RWPE2 (cell line): ENCODE measurements at regions not wholly inside any gene's neighbourhood (a gene's known extent, or its start where the extent isn't known, plus 50 kb on each side); places are given as distances from the start of the nearest gene placed in this dataset.
"Not testable (repeated sequence)": the region's sequence is repeated elsewhere in the genome, so short reads cannot be mapped to it uniquely, and the experiment has no call there.

Experiments used
- ATAC-seq: fragments of 200-7000 bp; cut with Tn5 transposase; 3 replicates; pipeline ENCODE4 v1.9.1; 2021; ENCODE audit warnings: low read depth
- DNase-seq: peaks from one replicate; pipeline ENCODE4 v3.0.0-alpha.2; 2020; ENCODE audit warnings: low spot score
- H3K27ac ChIP-seq: fragments of 450-650 bp; 2 replicates; pipeline ENCODE4 v1.5.1; 2017; ENCODE audit warnings: mild to moderate bottlenecking; ENCODE audit not compliant: poor library complexity, severe bottlenecking
- H3K27me3 ChIP-seq: fragments of 250-450 bp; sonication (Bioruptor Pico); 2 replicates; pipeline ENCODE4 v1.5.1; 2021; ENCODE audit warnings: mild to moderate bottlenecking, moderate library complexity; ENCODE audit not compliant: insufficient read depth, poor library complexity, severe bottlenecking
- H3K36me3 ChIP-seq: fragments of 250-450 bp; sonication (Bioruptor Pico); 2 replicates; pipeline ENCODE4 v1.5.1; 2020; ENCODE audit warnings: low read depth, mild to moderate bottlenecking, moderate library complexity
- H3K4me1 ChIP-seq: fragments of 250-450 bp; sonication (Bioruptor Pico); 2 replicates; pipeline ENCODE4 v1.5.1; 2021; ENCODE audit warnings: mild to moderate bottlenecking, moderate library complexity; ENCODE audit not compliant: insufficient read depth, poor library complexity, severe bottlenecking
- H3K4me3 ChIP-seq: fragments of 250-450 bp; sonication (Bioruptor Pico); 2 replicates; pipeline ENCODE4 v1.5.1; 2021; ENCODE audit warnings: mild to moderate bottlenecking, moderate library complexity; ENCODE audit not compliant: severe bottlenecking
- H3K9me3 ChIP-seq: fragments of 250-450 bp; sonication (Bioruptor Pico); 2 replicates; pipeline ENCODE4 v1.5.1; 2021; ENCODE audit warnings: mild to moderate bottlenecking, moderate library complexity; ENCODE audit not compliant: severe bottlenecking
- TF ChIP-seq, protein P1 (sequence below): fragments of 450-650 bp; IDR thresholded peaks from one replicate; pipeline ENCODE4 v1.5.1; 2017; ENCODE audit warnings: mild to moderate bottlenecking, moderate library complexity; ENCODE audit not compliant: poor library complexity, severe bottlenecking

DNA sequence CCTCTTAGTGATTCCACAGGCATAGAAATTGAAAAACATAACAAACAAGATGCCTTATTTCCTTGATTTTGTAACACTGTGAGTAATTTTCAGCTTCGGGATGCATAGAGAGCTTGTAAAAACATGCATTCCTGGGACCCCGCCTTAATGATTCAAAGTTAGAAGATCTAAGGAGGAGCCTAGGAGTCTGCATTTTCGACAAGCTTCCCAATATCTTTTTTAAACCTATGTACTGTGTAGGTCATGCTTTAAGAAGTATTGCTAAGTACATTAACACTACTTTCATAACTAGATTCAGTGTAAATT is 109.8 kb upstream of the ZNF516 start:
- H3K36me3 ChIP-seq: no peaks in the 10 kb centered on the region
- no peaks in the 10 kb centered on the region for H3K27me3 ChIP-seq
- TF ChIP-seq, protein P1, sequence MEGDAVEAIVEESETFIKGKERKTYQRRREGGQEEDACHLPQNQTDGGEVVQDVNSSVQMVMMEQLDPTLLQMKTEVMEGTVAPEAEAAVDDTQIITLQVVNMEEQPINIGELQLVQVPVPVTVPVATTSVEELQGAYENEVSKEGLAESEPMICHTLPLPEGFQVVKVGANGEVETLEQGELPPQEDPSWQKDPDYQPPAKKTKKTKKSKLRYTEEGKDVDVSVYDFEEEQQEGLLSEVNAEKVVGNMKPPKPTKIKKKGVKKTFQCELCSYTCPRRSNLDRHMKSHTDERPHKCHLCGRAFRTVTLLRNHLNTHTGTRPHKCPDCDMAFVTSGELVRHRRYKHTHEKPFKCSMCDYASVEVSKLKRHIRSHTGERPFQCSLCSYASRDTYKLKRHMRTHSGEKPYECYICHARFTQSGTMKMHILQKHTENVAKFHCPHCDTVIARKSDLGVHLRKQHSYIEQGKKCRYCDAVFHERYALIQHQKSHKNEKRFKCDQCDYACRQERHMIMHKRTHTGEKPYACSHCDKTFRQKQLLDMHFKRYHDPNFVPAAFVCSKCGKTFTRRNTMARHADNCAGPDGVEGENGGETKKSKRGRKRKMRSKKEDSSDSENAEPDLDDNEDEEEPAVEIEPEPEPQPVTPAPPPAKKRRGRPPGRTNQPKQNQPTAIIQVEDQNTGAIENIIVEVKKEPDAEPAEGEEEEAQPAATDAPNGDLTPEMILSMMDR: no peak
- no peak overlapping the region for H3K27ac ChIP-seq
- DNase-seq (no peak), ATAC-seq (peak; percentile 67; the same call in 2 of the 3 replicates)
- peaks cover 7% of the 10 kb centered on the region for H3K4me1 ChIP-seq
- no peaks in the 10 kb centered on the region for H3K9me3 ChIP-seq
- H3K4me3 ChIP-seq: no peak overlapping the region

DNA sequence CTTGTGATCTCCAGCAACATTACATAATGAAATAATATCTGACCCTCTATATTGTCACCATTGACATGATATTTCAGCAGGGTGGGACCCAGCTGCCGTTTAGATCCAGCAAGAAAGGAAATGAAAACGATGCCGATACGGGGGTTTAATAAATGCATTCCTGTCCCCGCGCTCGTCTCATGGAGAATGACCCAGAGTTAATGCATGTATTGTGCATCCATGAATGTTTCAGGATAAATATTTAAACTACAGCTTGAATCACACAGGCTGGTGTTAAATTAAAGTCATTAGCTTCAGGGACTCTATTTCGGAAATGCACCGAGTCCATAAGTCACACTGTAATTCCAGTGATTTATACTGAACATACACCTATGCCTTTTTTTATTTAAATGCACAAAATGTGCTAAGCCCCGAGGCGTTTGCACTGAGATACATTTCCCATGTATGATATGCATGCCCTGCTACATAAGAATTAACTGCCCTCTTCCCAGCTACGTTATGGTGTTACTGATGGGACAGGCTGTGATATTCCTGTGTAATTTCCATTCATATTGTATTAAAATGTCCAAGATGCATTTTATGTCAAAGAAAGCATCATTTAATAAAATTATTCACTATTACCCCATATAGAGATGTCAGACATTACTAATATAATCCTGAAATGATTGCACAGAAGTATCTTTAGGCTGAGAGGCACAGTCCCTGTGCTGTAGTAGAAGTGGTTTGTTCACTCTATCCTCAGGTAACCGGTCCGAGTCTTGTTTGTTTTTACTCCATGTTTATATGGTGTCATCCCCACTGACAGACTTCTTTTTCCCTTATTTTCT is 109.3 kb upstream of the ZNF516 start:
- no peaks in the 10 kb centered on the region for H3K9me3 ChIP-seq
- DNase-seq (no peak), ATAC-seq (peak; percentile 70; the same call in 2 of the 3 replicates)
- no peaks in the 10 kb centered on the region for H3K27me3 ChIP-seq
- TF ChIP-seq, protein P1: no peak
- H3K36me3 ChIP-seq: no peaks in the 10 kb centered on the region
- no peak overlapping the region for H3K27ac ChIP-seq
- no peak overlapping the region for H3K4me3 ChIP-seq
- H3K4me1 ChIP-seq: peaks cover 7% of the 10 kb centered on the region

DNA sequence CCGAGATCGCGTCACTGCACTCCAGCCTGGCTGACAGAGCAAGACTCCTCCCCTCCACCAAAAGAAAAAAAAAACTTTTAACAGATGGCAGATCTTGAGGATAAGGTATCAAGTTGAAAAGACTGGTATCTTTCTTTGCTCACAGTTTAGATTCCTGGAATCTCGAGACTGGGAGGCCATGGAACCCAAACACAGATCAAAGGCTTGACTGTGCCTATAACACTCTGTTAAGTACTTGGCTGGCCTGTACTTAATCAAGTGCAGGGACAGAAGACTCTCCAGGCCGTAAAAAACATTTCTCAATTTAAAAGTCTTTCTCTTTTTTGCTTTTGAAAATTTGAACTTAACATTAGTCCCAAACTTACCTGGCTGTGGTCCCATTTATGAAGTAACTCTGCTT is 107.1 kb upstream of the ZNF516 start:
- TF ChIP-seq, protein P1: no peak
- H3K4me3 ChIP-seq: no peak overlapping the region
- H3K9me3 ChIP-seq: no peaks in the 10 kb centered on the region
- H3K4me1 ChIP-seq: peaks cover 7% of the 10 kb centered on the region
- H3K27me3 ChIP-seq: no peaks in the 10 kb centered on the region
- no peaks in the 10 kb centered on the region for H3K36me3 ChIP-seq
- DNase-seq (no peak), ATAC-seq (no peak)
- H3K27ac ChIP-seq: no peak overlapping the region

DNA sequence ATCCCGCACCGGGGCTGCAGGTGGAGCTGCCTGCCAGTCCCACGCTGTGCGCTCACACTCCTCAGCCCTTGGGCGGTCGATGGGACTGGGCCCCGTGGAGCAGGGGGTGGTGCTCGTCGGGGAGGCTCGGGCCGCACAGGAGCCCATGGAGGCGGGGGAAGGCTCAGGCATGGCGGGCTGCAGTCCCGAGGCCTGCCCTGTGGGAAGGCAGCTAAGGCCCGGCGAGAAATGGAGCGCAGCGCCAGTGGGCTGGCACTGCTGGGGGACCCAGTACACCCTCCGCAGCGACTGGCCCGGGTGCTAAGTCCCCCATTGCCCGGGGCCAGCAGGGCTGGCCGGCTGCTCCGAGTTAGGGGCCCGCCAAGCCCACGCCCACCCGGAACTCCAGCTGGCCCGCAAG is 105.0 kb upstream of the ZNF516 start:
- not testable (repeated sequence) for H3K27ac ChIP-seq, ATAC-seq, H3K9me3 ChIP-seq, DNase-seq, H3K4me3 ChIP-seq, H3K27me3 ChIP-seq, H3K4me1 ChIP-seq, H3K36me3 ChIP-seq

DNA sequence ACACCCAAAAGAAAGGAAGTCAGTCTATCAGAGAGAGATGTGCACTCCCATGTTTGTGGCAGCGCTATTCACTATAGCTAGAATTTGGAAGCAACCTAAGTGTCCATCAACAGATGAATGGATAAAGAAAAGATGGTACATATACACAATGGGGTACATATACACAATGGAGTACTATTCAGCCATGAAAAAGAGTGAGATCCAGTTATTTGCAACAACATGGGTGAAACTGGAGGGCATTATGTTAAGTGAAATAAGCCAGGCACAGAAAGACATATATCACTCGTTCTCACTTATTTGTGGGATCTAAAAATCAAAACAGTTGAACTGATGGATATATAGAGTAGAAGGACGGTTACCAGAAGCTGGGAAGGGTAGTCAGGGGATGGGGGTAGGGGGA is 99.9 kb upstream of the ZNF516 start:
- Histone ChIP-seq H3K4me3 (no peak overlapping the region), H3K9me3 (no peaks in the 10 kb centered on the region), H3K4me1 (no peaks in the 10 kb centered on the region), H3K27ac (no peak overlapping the region), H3K27me3 (no peaks in the 10 kb centered on the region), H3K36me3 (no peaks in the 10 kb centered on the region)
- ATAC-seq (no peak), DNase-seq (no peak)
- TF ChIP-seq, protein P1: no peak
